CD14-positive monocyte (primary cell): ENCODE measurements at regions not wholly inside any gene's neighbourhood (a gene's known extent, or its start where the extent isn't known, plus 50 kb on each side); places are given as distances from the start of the nearest gene placed in this dataset.

ENCODE experiments used
- DNase-seq, 3 donors: peaks; one replicate each; pipeline ENCODE4 v3.0.0-alpha.2; 2011 to 2022
- H2AFZ ChIP-seq: 2 replicates; pipeline ENCODE4 v1.6.0; 2012; ENCODE audit warnings: mild to moderate bottlenecking, low read depth, low read length, inconsistent platforms; ENCODE audit not compliant: insufficient read depth, poor library complexity, severe bottlenecking
- H3K27ac ChIP-seq, 2 donors: 1 replicate in 1 of 2; 2 replicates in 1 of 2; pipeline ENCODE4 v1.5.1; 2012 to 2013; ENCODE audit warnings: low read length in 2 of 2, control low read depth in 1 of 2, inconsistent platforms in 1 of 2, low read depth in 1 of 2, mild to moderate bottlenecking in 1 of 2
- H3K27me3 ChIP-seq, 2 donors: one replicate each; pipeline versions ENCODE4 v1.6.0 to v1.6.1; 2011 to 2013; ENCODE audit warnings: low read length in 2 of 2; ENCODE audit not compliant: control insufficient read depth in 2 of 2, insufficient read depth in 2 of 2
- H3K36me3 ChIP-seq, 2 donors: replicated peaks in 1 of 2; 1 replicate in 1 of 2; 2 replicates in 1 of 2; pipeline versions ENCODE4 v1.5.1 to v1.6.1; 2012 to 2013; ENCODE audit warnings: low read length in 2 of 2, control low read depth in 1 of 2, inconsistent platforms in 1 of 2, mild to moderate bottlenecking in 1 of 2; ENCODE audit not compliant: insufficient read depth in 2 of 2, control insufficient read depth in 1 of 2
- H3K4me1 ChIP-seq, 2 donors: 1 replicate in 1 of 2; 2 replicates in 1 of 2; pipeline versions ENCODE4 v1.5.1 to v1.6.1; 2012 to 2013; ENCODE audit warnings: low read length in 2 of 2, control low read depth in 1 of 2, inconsistent platforms in 1 of 2, mild to moderate bottlenecking in 1 of 2, moderate library complexity in 1 of 2; ENCODE audit not compliant: insufficient read depth in 2 of 2, control insufficient read depth in 1 of 2
- H3K4me2 ChIP-seq: replicated peaks from 2 replicates; pipeline ENCODE3; 2012; ENCODE audit warnings: low read length, moderate library complexity, mild to moderate bottlenecking; ENCODE audit not compliant: poor library complexity, severe bottlenecking; ENCODE audit errors: extremely low read depth
- H3K4me3 ChIP-seq, 3 experiments: fragments of 200-600 bp in 1 of 3; sonication (generic) in 1 of 3; replicated peaks in 1 of 3; 1 replicate in 2 of 3; 2 replicates in 1 of 3; pipeline ENCODE4 v1.5.1; 2011 to 2013; ENCODE audit warnings: low read length in 3 of 3, mild to moderate bottlenecking in 3 of 3, control low read depth in 2 of 3, low read depth in 2 of 3, inconsistent platforms in 1 of 3, moderate library complexity in 1 of 3
- H3K79me2 ChIP-seq: 2 replicates; pipeline ENCODE4 v1.6.0; 2012; ENCODE audit warnings: mild to moderate bottlenecking, control low read depth, inconsistent platforms, low read length, moderate library complexity; ENCODE audit not compliant: insufficient read depth
- H3K9ac ChIP-seq: 2 replicates; pipeline ENCODE4 v1.6.0; 2017; ENCODE audit warnings: low read length, mild to moderate bottlenecking; ENCODE audit not compliant: insufficient read depth, poor library complexity, severe bottlenecking
- H3K9me3 ChIP-seq, 2 donors: replicated peaks in 1 of 2; 1 replicate in 1 of 2; 2 replicates in 1 of 2; pipeline versions ENCODE4 v1.5.1 to v1.6.1; 2012 to 2013; ENCODE audit warnings: low read length in 2 of 2, control low read depth in 1 of 2; ENCODE audit not compliant: control insufficient read depth in 1 of 2, insufficient read depth in 1 of 2
- H4K20me1 ChIP-seq: 2 replicates; pipeline ENCODE4 v1.6.0; 2012; ENCODE audit warnings: mild to moderate bottlenecking, low read length, control low read depth, moderate library complexity; ENCODE audit not compliant: insufficient read depth
- H3K27ac Mint-ChIP-seq, 7 donors: one replicate each; pipeline ENCODE4 v1.8.0; 2020; ENCODE audit warnings: mild to moderate bottlenecking in 7 of 7, mixed read lengths in 7 of 7, moderate library complexity in 6 of 7, inconsistent platforms in 2 of 7
- H3K27me3 Mint-ChIP-seq, 3 donors: one replicate each; pipeline ENCODE4 v1.8.0; 2021 to 2022; ENCODE audit warnings: low read depth in 3 of 3, mild to moderate bottlenecking in 3 of 3, mixed read lengths in 3 of 3, moderate library complexity in 3 of 3, inconsistent platforms in 1 of 3
- H3K36me3 Mint-ChIP-seq, 2 donors: one replicate each; pipeline ENCODE4 v1.8.0; 2020; ENCODE audit warnings: mixed read lengths in 2 of 2, inconsistent platforms in 1 of 2, mild to moderate bottlenecking in 1 of 2
- H3K4me1 Mint-ChIP-seq: one replicate; pipeline ENCODE4 v1.8.0; 2020; ENCODE audit warnings: mild to moderate bottlenecking, mixed read lengths
- H3K4me3 Mint-ChIP-seq, 2 donors: one replicate each; pipeline ENCODE4 v1.8.0; 2020; ENCODE audit warnings: mild to moderate bottlenecking in 2 of 2, mixed read lengths in 2 of 2, moderate library complexity in 1 of 2
- H3K9me3 Mint-ChIP-seq, 7 donors: one replicate each; pipeline ENCODE4 v1.8.0; 2020 to 2022; ENCODE audit warnings: mixed read lengths in 7 of 7, mild to moderate bottlenecking in 6 of 7, moderate library complexity in 6 of 7, inconsistent platforms in 2 of 7
- CTCF ChIP-seq: fragments of 200-600 bp; IDR thresholded peaks from one replicate; pipeline ENCODE4 v1.8.0; 2022; ENCODE audit warnings: antibody characterized with exemption, mild to moderate bottlenecking
- WGBS: methylation state at CpG from one replicate; pipeline ENCODE4 v1.1.5; 2013; ENCODE audit warnings: missing lambda C conversion rate; ENCODE audit not compliant: insufficient coverage; 5-methylcytosine and 5-hydroxymethylcytosine counted together
- intact Hi-C, 2 donors: fragments of 100-400 bp; cut with micrococcal nuclease; formaldehyde crosslinking; loops; one replicate each; pipeline versions ENCODE4 v1.15.0 to v1.15.1; 2023

- H3K4me1 Mint-ChIP-seq, result no peaks in the 10 kb centered on the region
- intact Hi-C loops, result no loop called here
- no peak overlapping the region for H3K4me2 ChIP-seq
Observed at GRCh38 chr3:148453781-148454191, 243.9 kb upstream of the AGTR1 start.

GRCh38 chr3:148455098-148455497 is 242.6 kb upstream of the AGTR1 start:
- Histone ChIP-seq H4K20me1 (no peaks in the 10 kb centered on the region), H3K27me3 (no peaks in the 10 kb centered on the region), H3K9ac (no peak overlapping the region), H3K36me3 (no peaks in the 10 kb centered on the region), H3K4me1 (no peaks in the 10 kb centered on the region), H3K79me2 (no peaks in the 10 kb centered on the region), H3K27ac (no peak overlapping the region), H3K9me3 (no peaks in the 10 kb centered on the region), H3K4me3 (no peak overlapping the region), H2AFZ (no peak overlapping the region), H3K4me2 (no peak overlapping the region)
- 100% methylated on average over 2 of the region's 4 CpGs for WGBS
- H3K27ac Mint-ChIP-seq, result no peak overlapping the region
- peaks cover 0 to 1% (median 0%) of the 10 kb centered on the region in 3 donors for H3K27me3 Mint-ChIP-seq
- H3K4me3 Mint-ChIP-seq, result no peak overlapping the region
- intact Hi-C loops, result no loop called here
- no peaks in the 10 kb centered on the region for H3K36me3 Mint-ChIP-seq
- H3K9me3 Mint-ChIP-seq, result no peaks in the 10 kb centered on the region
- H3K4me1 Mint-ChIP-seq, result no peaks in the 10 kb centered on the region
- DNase-seq, result no peak
- no peak for TF ChIP-seq CTCF

More at GRCh38 chr3:148453781-148454191, 243.9 kb upstream of the AGTR1 start:
- Histone ChIP-seq H4K20me1 (no peaks in the 10 kb centered on the region), H3K9me3 (no peaks in the 10 kb centered on the region), H3K79me2 (no peaks in the 10 kb centered on the region), H3K4me3 (no peak overlapping the region), H3K27me3 (no peaks in the 10 kb centered on the region), H3K27ac (no peak overlapping the region), H2AFZ (no peak overlapping the region), H3K36me3 (no peaks in the 10 kb centered on the region), H3K9ac (no peak overlapping the region), H3K4me1 (no peaks in the 10 kb centered on the region)
- H3K36me3 Mint-ChIP-seq, result no peaks in the 10 kb centered on the region
- no peak for TF ChIP-seq CTCF
- no CpG with 5 or more reads among the region's 3 CpGs for WGBS
- H3K9me3 Mint-ChIP-seq, result no peaks in the 10 kb centered on the region
- DNase-seq, result no peak
- H3K27me3 Mint-ChIP-seq, result peaks cover 0 to 1% (median 0%) of the 10 kb centered on the region in 3 donors
- no peak overlapping the region for H3K27ac Mint-ChIP-seq
- H3K4me3 Mint-ChIP-seq, result no peak overlapping the region
